GM12801 (cell line): ENCODE measurements at regions not wholly inside any gene's neighbourhood (a gene's known extent, or its start where the extent isn't known, plus 50 kb on each side); places are given as distances from the start of the nearest gene placed in this dataset.

Experiments
- CTCF ChIP-seq: IDR thresholded peaks from one replicate; pipeline ENCODE4 v1.5.1; 2011; ENCODE audit warnings: control low read depth; ENCODE audit not compliant: insufficient read length; ENCODE audit errors: extremely low read depth

GRCh38 chr19:30897034-30897433 is 452.2 kb downstream of the TSHZ3 start:
- TF ChIP-seq CTCF = no peak

- no peak for TF ChIP-seq CTCF
Observed at GRCh38 chr19:30896554-30896953, 452.7 kb downstream of the TSHZ3 start.

GRCh38 chr19:30895946-30896345 is 453.3 kb downstream of the TSHZ3 start:
- no peak for TF ChIP-seq CTCF

GRCh38 chr19:30891051-30891450 is 458.2 kb downstream of the TSHZ3 start:
- no peak for TF ChIP-seq CTCF

GRCh38 chr19:30890033-30890432 is 459.2 kb downstream of the TSHZ3 start:
- no peak for TF ChIP-seq CTCF

GRCh38 chr19:30888937-30889336 is 460.3 kb downstream of the TSHZ3 start:
- TF ChIP-seq CTCF = no peak

GRCh38 chr19:30887042-30887441 is 462.2 kb downstream of the TSHZ3 start:
- TF ChIP-seq CTCF = no peak

GRCh38 chr19:30886222-30886621 is 463.0 kb downstream of the TSHZ3 start:
- no peak for TF ChIP-seq CTCF
